Gastroesophageal sphincter (tissue), 4 donors: ENCODE measurements at regions not wholly inside any gene's neighbourhood (a gene's known extent, or its start where the extent isn't known, plus 50 kb on each side); places are given as distances from the start of the nearest gene placed in this dataset.

Source experiments
- ATAC-seq: fragments of 150-250 bp; one replicate; pipeline ENCODE4 v1.9.1; 2016; ENCODE audit warnings: mild to moderate bottlenecking, moderate library complexity
- H3K27ac ChIP-seq, 4 donors: fragments of 200-600 bp; sonication (generic) in 3 of 4; 1 replicate in 3 of 4; 2 replicates in 1 of 4; pipeline ENCODE4 v1.5.1; 2016 to 2019
- H3K27me3 ChIP-seq: fragments of 200-600 bp; sonication (generic); one replicate; pipeline ENCODE4 v1.5.1; 2019
- H3K36me3 ChIP-seq, 2 donors: fragments of 200-600 bp; sonication (generic); one replicate each; pipeline ENCODE4 v1.5.1; 2019; ENCODE audit warnings: control low read depth in 1 of 2
- H3K4me1 ChIP-seq, 3 donors: fragments of 200-600 bp; sonication (generic); 1 replicate in 2 of 3; 2 replicates in 1 of 3; pipeline ENCODE4 v1.5.1; 2016 to 2019; ENCODE audit warnings: control low read depth in 2 of 3
- H3K4me3 ChIP-seq, 2 donors: fragments of 200-600 bp; sonication (generic); one replicate each; pipeline ENCODE4 v1.5.1; 2019; ENCODE audit warnings: mild to moderate bottlenecking in 1 of 2, moderate library complexity in 1 of 2
- H3K9me3 ChIP-seq, 3 donors: fragments of 200-600 bp; sonication (generic); one replicate each; pipeline ENCODE4 v1.5.1; 2017 to 2019; ENCODE audit warnings: control low read depth in 2 of 3
- EP300 ChIP-seq: sonication (generic); formaldehyde crosslinking; IDR thresholded peaks from one replicate; pipeline ENCODE4 v1.6.1; 2017; ENCODE audit warnings: antibody characterized with exemption, mild to moderate bottlenecking
- POLR2A ChIP-seq, 2 donors: fragments of 450-650 bp; IDR thresholded peaks; one replicate each; pipeline ENCODE4 v1.6.1; 2017; ENCODE audit warnings: antibody characterized with exemption in 2 of 2, mild to moderate bottlenecking in 2 of 2, moderate library complexity in 1 of 2
- POLR2AphosphoS5 ChIP-seq: sonication (generic); formaldehyde crosslinking; IDR thresholded peaks from one replicate; pipeline ENCODE4 v1.6.1; 2017; ENCODE audit warnings: antibody characterized with exemption
- WGBS, 2 donors: methylation state at CpG; one replicate each; pipeline ENCODE4 v1.1.5; 2018; ENCODE audit warnings: low coverage in 1 of 2; 5-methylcytosine and 5-hydroxymethylcytosine counted together
- TF ChIP-seq, protein P1 (sequence below), 4 experiments: fragments of 200-600 bp in 2 of 4; fragments of 450-650 bp in 2 of 4; sonication (generic) in 1 of 4; IDR thresholded peaks; one replicate each; pipeline ENCODE4 v1.5.1; 2017 to 2019; ENCODE audit warnings: antibody characterized with exemption in 4 of 4, mild to moderate bottlenecking in 2 of 4, moderate library complexity in 2 of 4

DNA sequence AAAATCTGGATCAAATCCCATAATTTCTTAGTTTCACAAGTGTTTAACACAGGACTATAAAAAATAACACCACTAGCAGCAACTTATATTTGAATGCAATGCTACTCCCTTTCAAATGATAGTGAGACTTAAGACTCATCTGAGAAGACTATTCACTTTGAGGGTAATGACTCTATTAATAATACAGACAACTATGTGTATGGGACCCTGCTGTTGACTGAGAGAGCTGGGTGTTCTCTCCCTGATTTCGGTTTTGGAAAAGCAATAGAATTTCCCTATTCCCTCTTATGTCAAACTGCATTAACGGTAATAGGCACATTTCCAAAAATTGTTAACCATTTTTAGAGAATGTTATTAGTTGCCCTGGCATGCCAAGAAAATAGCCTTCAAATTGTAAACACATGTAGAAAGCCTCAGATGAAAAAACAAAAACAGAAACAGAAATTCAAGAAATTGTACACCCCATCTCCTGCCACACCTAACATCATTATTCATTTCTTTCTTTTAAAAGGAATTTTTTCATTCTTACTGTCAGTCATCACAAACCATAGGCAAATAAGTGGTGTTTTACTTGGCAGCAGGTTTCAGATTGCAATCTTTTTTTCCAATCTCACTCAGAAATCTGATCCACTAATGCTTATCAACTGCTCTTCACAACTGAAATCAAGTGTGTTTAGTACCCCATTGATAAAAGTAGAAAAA is 153.7 kb downstream of the TFPI2 start:
- Histone ChIP-seq H3K36me3 (no peaks in the 10 kb centered on the region), H3K9me3 (no peaks in the 10 kb centered on the region), H3K4me3 (no peak overlapping the region), H3K27me3 (no peaks in the 10 kb centered on the region), H3K4me1 (no peaks in the 10 kb centered on the region), H3K27ac (no peak overlapping the region)
- no peak for TF ChIP-seq POLR2AphosphoS5
- TF ChIP-seq POLR2A (IDR thresholded peaks at IDR 0.05), result no peak
- TF ChIP-seq, protein P1, sequence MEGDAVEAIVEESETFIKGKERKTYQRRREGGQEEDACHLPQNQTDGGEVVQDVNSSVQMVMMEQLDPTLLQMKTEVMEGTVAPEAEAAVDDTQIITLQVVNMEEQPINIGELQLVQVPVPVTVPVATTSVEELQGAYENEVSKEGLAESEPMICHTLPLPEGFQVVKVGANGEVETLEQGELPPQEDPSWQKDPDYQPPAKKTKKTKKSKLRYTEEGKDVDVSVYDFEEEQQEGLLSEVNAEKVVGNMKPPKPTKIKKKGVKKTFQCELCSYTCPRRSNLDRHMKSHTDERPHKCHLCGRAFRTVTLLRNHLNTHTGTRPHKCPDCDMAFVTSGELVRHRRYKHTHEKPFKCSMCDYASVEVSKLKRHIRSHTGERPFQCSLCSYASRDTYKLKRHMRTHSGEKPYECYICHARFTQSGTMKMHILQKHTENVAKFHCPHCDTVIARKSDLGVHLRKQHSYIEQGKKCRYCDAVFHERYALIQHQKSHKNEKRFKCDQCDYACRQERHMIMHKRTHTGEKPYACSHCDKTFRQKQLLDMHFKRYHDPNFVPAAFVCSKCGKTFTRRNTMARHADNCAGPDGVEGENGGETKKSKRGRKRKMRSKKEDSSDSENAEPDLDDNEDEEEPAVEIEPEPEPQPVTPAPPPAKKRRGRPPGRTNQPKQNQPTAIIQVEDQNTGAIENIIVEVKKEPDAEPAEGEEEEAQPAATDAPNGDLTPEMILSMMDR (IDR thresholded peaks at IDR 0.05), result no peak
- no peak for TF ChIP-seq EP300
- 52 to 100% methylated on average over 2 of the region's 2 CpGs for WGBS, 2 donors
- ATAC-seq, result no peak

DNA sequence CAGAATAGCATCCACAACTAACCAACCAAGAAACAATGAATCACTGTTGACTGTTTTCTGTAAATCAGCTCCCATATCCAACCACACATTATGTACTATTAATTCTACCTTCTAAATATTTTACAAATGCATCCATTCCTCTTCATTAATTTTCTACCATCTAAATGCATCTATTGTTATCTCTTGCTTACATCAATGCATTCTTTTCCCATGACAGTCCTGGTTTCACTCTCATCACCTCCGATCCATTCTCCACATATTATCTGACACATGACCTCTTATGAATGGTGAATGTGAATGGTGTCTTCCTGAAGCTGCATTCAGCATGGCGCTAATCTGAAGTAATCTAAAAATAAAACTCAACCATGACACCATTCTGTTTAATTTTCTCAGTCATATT is 153.8 kb upstream of the CALCR start:
- Histone ChIP-seq H3K9me3 (no peaks in the 10 kb centered on the region), H3K27ac (no peak overlapping the region), H3K4me1 (no peaks in the 10 kb centered on the region), H3K27me3 (peaks cover 7% of the 10 kb centered on the region), H3K4me3 (no peak overlapping the region), H3K36me3 (no peaks in the 10 kb centered on the region)
- TF ChIP-seq EP300 (no peak), POLR2AphosphoS5 (no peak), POLR2A (IDR thresholded peaks at IDR 0.05) (no peak)
- TF ChIP-seq, protein P1 (IDR thresholded peaks at IDR 0.05), result no peak
- 71 to 81% methylated on average over 2 of the region's 2 CpGs for WGBS, 2 donors
- ATAC-seq, result no peak

DNA sequence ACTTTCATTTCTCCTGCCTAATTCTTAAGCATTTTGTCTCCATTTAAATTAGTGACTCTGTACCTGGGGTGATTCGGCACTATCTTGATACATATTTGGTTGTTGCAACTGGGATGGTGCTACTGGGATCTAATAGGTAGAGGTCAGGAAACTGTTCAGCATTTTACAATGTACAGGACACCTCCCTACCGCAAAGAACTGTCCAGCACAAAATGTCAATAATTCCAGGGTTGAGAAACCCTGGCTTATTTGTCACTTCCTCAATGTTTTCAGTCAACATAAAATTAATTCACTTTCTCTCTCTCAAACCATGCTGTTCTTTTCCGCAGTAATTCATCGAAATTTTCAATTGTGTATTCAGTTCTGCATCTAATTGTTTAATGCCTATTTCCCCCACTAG is 151.4 kb upstream of the CALCR start:
- 86 to 88% methylated on average over 4 of the region's 4 CpGs for WGBS, 2 donors
- TF ChIP-seq POLR2A (IDR thresholded peaks at IDR 0.05) (no peak), POLR2AphosphoS5 (no peak), EP300 (no peak)
- TF ChIP-seq, protein P1 (IDR thresholded peaks at IDR 0.05), result no peak
- peaks cover 6% of the 10 kb centered on the region for H3K27me3 ChIP-seq
- ATAC-seq, result no peak
- H3K27ac ChIP-seq, result no peak overlapping the region
- H3K4me3 ChIP-seq, result no peak overlapping the region
- H3K4me1 ChIP-seq, result no peaks in the 10 kb centered on the region
- no peaks in the 10 kb centered on the region for H3K36me3 ChIP-seq
- H3K9me3 ChIP-seq, result no peaks in the 10 kb centered on the region

DNA sequence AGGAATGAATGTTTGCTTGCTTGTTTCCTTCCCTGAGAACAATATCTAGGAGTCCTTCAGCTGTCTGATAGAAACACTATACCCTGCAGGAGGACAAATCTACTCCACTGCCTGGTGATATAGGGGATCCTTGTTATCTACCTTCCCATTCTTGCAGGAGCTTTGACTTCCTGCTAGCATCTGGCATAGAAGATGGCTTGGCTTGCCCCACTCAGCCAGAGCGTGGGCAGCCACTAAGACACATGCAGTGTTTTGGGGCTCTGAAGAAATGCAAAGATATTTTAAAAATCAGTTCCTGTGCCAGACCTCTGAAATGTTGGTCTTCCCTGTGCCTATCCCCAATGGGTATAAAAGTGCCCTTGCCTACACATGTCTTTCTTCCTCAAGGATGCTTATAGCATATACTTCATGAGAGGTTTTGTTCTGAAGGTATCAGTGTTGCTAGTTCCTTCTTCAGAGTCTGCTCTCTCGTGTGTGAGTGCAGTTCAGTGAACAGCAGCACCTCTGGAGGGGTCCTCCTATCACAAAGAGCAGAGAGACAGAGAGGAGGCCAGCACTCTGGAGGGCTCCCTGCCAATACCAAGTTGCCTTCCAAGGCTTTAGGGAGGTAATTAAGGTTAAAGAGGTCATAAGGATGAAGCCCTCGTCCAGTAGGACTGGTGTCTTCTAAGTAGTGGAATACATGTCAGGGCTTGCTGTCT is 149.1 kb upstream of the CALCR start:
- no peak for ATAC-seq
- H3K9me3 ChIP-seq, result no peaks in the 10 kb centered on the region
- no peak overlapping the region for H3K27ac ChIP-seq
- TF ChIP-seq POLR2A (IDR thresholded peaks at IDR 0.05) (no peak), EP300 (no peak), POLR2AphosphoS5 (no peak)
- TF ChIP-seq, protein P1 (IDR thresholded peaks at IDR 0.05), result no peak
- H3K27me3 ChIP-seq, result no peaks in the 10 kb centered on the region
- no peaks in the 10 kb centered on the region for H3K4me1 ChIP-seq
- no peak overlapping the region for H3K4me3 ChIP-seq
- no peaks in the 10 kb centered on the region for H3K36me3 ChIP-seq
- 6 to 44% methylated on average over 2 of the region's 3 CpGs for WGBS, 2 donors

DNA sequence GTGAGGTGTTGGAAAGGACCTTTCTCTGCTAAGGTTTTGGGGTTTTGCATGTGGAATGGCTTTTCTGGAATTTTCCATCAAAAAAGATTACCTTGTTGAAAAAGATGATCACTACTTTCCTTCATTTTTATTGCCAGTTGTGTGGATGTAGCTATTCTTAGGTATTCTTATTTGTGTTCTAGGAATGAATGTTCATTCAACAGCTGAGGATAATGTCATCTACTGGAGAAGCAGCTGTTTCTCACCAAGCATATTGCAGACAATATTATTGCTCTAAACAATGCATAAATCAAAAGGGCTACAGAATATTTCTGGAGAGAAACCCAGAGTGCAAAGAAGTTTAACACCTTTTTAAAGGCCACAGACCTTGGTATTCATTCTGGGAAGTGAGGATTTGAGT is 145.6 kb upstream of the CALCR start:
- no peaks in the 10 kb centered on the region for H3K36me3 ChIP-seq
- no peak for TF ChIP-seq POLR2AphosphoS5
- no peak for TF ChIP-seq POLR2A (IDR thresholded peaks at IDR 0.05)
- no peak for TF ChIP-seq EP300
- TF ChIP-seq, protein P1 (IDR thresholded peaks at IDR 0.05), result no peak
- H3K4me1 ChIP-seq, result no peaks in the 10 kb centered on the region
- no peak for ATAC-seq
- H3K27ac ChIP-seq, result no peak overlapping the region
- H3K4me3 ChIP-seq, result no peak overlapping the region
- no peaks in the 10 kb centered on the region for H3K27me3 ChIP-seq
- no peaks in the 10 kb centered on the region for H3K9me3 ChIP-seq
